Cardiac septum (tissue), 1 donor: ENCODE measurements at regions not wholly inside any gene's neighbourhood (a gene's known extent, or its start where the extent isn't known, plus 50 kb on each side); places are given as distances from the start of the nearest gene placed in this dataset.

ENCODE experiments used
- DNase-seq: peaks from one replicate; pipeline ENCODE4 v3.0.0-alpha.2; 2020; ENCODE audit warnings: low spot score
- intact Hi-C: fragments of 100-400 bp; cut with DNase I; formaldehyde crosslinking; loops from one replicate; pipeline ENCODE4 v1.14.0; 2022
- donor health status: DM: no; HTN: no; CAD: no.

DNA sequence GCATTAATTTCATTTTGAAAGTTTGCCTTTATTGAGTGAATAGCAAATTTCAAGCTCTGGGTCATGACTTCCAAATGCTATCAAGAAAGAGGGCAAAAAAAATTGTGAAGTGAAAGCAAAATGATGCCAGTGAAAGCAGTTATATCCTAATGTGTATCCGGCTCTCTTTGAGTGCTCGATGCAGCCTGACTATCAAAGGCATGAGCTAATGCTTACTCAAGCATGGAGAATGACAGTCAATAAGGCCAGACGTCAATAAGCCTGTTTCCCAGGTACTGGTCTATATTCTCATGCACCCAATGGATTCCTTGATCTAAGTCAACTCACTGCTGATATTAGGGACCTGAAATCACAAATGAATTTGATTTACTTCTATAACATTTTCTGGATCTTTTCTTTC is 435.5 kb downstream of the CAAP1 start:
- intact Hi-C loops, result no loop called here
- DNase-seq, result no peak

DNA sequence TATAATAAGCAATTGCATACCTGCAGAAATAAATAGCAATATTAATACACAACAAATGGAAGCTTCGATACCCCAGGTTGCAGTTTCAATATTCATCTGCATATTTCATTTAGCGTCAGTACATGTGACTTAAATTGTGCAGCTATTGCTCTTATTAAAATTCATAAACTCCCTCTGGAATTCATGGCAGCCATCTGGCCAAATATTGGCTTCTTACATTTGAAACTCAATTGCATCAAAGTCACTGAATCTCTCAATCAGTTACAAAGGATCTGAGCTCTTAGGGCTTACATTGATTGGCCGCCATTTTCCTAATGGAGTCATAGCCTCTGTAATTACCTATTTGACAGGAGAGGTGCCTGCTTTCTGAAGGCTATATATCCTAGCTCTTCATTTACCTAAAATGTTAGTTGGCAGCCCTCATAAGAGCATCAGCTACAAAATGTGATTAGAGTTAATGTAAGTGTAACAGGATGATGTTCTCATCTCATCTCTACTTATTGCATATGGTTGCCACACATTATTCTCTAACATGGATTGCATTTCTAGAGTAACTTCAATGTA is 453.5 kb downstream of the CAAP1 start:
- intact Hi-C loops, result no loop called here
- DNase-seq, result no peak

DNA sequence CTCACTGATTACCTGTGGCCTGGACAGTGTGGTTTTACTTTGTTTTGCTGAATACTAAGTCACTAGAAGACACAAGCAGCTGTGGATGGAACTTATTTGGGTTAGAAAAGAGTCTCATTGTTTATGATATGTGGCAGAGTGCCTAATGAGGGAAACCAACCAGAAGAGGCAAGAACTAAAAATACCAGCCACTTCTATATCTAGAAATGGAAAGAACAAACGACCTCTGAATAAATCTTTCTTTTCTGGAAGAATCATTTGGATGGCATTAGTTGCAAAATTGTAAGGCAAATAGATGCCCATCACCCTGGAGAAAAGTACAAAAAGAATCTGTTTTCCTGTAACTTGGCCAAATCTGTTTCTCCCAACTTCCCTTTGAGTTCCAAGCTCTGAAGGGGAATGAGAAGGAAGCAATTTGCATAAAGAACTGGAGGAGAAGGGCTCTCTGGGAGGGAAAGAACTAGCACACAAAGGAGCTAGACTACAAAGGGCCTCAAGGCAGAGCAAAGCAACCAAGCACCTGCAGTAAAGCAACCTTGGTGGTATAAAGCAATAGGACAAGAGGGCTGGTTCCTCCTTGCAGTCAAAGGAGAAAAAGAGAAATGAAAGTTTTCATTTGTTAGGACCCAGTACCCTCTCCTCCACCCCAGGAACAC is 455.4 kb downstream of the CAAP1 start:
- DNase-seq, result no peak
- intact Hi-C loops, result no loop called here

DNA sequence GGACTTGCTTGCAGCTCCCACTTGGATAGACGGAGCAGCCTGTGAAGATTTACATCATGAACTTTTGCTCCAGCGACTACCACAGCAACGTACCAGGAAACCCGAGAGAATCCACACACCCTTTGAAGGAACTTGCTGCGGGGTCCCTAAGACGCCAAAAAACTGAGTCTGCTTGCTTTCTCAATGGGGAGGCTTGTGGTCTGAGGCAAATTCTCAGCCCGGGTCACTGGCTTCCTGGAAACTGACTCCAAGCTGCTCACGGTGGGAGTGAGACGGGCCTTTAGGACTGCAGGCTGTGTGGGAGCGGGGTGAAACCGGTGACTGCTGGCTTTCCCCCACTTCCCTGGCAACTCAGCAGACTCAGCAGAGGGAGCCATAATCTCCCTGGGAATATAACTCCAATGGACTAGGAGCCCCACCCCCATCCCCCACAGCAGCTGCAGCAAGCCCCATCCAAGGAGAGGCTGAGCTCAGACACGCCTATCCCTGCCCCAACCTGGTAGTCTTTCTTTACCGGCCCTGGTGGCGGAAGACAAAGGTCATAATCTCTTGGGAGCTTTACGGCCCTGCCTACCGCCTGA is 466.0 kb downstream of the CAAP1 start:
- intact Hi-C loops, result no loop called here
- no peak for DNase-seq

DNA sequence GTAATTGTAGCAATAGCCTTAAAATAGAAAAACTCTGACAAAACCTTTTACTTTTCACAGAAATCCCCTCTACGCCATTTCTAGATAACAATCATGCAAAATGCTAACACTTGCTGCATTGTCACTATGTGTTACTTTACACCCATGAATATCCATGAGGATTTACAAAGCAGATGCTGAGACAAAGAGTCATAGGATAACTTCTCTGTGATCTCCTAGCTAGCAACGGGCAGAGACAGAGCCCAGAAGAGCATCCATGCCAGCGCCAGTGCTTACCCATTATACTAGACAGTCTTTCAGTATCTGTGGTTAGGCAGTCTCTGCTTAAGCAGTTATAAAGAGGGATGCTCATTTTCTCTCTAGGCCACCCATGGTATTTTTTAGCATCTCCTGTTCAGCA is 474.1 kb downstream of the CAAP1 start:
- no peak for DNase-seq
- intact Hi-C loops, result no loop called here

DNA sequence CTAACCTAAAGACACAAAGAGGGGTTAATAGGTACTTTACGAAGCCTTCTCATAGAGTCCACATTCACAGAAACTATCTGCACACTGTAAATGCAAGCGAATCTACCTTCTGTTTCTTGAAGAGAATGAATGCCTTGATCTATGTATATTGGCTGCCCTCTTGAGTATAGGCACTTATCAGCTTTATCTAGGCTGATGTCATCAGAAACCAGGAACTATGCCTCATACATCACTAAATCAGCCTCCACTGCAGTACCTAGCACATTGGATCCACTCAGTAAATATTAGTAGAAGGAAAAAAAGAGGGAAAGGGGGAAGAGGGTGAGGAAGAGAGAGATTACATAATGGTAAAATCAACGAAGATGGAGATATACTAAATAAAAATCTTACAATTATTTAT is 477.1 kb downstream of the CAAP1 start:
- intact Hi-C loops, result no loop called here

DNA sequence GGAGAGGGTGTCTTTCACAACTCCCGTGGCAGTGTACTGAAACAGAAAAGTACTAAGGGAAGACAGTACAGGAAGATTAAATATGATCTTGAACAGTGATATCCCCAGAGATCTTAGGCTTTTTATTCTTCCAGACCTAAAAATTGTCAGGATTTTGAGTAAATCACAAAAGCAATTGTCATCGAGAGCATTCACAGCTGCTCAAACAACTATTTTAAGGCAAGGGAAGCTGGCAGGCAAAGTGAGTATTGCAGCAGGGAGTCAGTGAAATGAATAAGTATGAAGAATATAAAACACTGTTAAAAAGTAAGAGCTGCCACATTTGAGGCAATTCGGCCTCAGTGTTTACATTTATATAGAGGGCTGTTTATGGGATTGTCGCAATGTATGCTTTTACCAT is 479.0 kb downstream of the CAAP1 start:
- intact Hi-C loops, result no loop called here
- no peak for DNase-seq

More for the DNA sequence above, 477.1 kb downstream of the CAAP1 start:
- DNase-seq, result no peak

DNA sequence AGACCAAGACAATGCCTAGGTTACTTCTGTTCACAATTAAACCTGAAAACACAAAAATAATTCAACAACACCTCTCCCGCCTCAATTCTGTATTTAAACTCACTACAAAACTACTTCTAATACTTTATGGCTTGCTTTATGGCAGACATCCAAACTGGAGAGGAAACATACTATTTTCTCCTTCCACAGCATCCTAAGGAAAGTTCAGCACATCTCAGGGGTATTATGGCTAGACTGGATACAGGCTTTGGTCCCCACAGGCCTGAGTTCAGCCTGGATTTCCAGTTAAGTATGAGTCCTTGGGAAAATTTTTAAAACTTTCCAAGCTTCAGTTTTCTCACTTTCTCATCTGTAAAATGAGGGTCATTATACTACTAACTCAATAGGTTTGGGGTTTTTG is 480.2 kb downstream of the CAAP1 start:
- intact Hi-C loops, result no loop called here
- DNase-seq, result no peak

DNA sequence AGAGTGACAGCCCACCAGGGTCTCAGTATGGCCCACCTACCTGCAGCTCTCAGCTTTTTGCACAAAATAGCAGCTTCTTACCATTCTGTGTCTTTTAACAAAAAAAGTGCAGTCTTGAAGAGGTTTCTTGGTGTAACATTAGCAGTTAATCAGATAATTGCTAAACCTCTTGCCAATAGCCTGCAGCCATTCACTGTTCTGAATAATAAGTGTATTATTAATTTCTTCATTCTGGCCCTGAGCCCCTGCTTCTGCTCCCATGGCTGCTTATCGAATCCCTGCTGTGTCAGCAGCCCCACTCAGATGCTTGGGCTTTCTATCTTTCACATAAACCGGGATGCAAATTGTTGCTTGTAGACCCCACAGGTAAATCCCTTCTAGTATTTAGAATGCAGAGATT is 485.9 kb downstream of the CAAP1 start:
- intact Hi-C loops, result no loop called here
- DNase-seq, result no peak

DNA sequence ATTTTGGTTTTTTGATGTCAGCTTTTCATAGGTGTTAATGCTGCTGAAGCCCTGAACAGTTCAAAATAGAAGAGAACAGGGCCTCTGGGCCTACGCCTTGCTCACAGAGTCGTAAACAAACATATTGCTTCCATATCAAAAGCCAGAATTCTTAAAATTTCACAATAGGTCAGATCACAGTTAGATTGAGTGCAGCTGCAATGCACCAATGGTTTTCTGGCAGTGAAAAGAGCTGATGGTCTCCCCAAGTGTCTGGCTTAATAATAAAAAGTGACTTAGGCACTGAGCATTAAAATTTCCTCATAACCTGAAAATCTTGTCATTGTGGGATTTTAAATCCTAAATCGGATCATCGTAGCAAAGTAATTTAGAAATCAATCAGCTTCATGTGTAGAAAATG is 493.0 kb downstream of the CAAP1 start:
- intact Hi-C loops, result loop anchor here (10.0 kb wide), 1 partner anchor 65 kb away; no protein-coding TSS in a partner anchor
- DNase-seq, result no peak

DNA sequence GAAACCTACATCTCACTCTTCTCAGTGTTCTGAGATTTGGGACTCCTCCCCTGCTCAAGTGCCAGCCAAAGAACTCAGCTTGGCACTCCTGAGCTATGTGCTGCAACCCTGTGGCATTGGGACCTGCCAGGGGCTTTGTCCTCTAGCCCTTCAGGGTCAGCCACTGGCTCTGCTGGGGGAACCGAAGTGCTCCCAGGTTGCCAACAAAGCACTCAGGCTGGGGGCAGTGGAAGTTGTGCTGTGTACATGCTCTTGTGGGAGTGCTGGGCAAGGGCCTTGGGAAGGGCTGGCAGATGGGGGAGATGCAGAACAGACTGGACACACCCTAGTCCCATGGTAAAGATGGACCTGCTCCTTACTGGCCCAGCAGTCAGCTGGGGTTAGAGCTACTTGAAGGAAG is 498.6 kb downstream of the CAAP1 start:
- intact Hi-C loops, result loop anchor here (10.0 kb wide), 1 partner anchor 59 kb away; no protein-coding TSS in a partner anchor
- no peak for DNase-seq

DNA sequence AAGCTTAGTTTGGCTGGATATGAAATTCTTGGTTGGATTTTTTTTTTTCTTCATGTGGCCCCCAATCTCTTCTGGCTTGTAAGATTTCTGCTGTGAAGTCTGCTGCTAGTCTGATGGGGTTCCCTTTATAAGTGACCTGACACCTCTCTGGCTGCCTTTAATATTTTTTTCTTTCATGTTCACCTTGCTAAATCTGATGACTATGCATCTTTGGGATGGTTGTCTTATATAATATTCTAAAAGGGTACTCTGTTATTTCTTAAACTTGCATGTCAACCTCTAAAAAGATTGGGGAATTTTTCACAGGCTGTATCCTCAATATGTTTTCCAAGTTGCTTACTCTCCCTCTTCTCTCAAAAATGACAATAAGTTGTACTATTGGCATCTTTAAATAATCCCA is 500.0 kb downstream of the CAAP1 start:
- DNase-seq, result no peak
- intact Hi-C loops, result loop anchor here (10.0 kb wide), 1 partner anchor 58 kb away; no protein-coding TSS in a partner anchor

DNA sequence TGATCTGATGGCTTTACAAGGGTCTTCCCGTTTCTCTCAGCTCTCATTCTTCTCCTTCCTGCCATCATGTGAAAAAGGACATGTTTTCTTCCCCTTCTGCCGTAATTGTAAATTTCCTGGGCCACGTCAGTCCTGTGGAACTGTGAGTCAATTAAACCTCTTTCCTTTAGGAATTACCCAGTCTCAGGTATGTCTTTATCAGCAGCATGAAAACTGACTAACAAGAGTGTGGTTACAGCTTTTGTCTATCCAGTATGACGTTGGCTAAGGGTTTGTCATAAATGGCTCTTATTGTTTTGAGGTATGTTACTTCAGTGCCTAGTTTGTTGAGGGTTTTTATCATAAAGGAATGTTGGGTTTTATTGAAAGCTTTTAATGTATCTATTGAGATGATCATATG is 501.6 kb downstream of the CAAP1 start:
- DNase-seq, result no peak
- intact Hi-C loops, result loop anchor here (10.0 kb wide), 1 partner anchor 56 kb away; no protein-coding TSS in a partner anchor

DNA sequence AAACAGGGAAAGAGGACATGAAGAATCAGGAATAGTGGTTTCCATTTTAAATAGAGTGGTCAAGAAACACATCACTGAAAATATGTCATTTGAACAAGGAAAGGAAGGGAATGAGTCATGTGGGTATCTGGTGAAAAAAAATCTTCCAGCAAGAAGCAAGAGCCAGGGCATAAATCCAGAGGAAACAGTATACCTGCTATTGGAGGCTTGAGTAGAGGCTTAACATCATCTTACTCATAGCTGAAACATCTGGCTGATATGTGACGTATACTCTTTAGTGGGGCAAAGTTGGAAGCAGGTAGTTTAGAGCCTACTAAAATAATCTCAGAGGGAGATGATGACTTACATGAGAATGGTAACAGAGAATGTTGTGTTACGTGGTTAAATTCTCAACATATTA is 517.2 kb downstream of the CAAP1 start:
- intact Hi-C loops, result no loop called here
- no peak for DNase-seq

DNA sequence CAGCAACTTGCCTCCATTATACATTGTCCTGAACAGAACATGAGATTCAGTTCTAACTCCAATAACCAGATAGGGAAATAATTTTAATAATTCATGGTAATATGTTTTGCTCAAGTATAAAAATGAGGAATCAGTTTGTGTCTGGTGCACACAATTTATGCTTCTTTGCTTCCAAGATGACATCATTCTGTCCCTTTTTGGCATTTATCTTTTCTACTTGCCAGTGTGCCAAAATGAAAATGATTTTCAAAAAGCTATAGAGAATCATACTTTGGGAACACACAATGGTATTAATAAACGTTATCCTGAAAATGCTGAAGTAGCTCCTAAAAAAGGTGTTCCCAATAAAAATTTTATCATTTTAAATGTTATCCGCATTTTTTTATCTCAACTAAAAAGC is 519.0 kb downstream of the CAAP1 start:
- no peak for DNase-seq
- intact Hi-C loops, result no loop called here

DNA sequence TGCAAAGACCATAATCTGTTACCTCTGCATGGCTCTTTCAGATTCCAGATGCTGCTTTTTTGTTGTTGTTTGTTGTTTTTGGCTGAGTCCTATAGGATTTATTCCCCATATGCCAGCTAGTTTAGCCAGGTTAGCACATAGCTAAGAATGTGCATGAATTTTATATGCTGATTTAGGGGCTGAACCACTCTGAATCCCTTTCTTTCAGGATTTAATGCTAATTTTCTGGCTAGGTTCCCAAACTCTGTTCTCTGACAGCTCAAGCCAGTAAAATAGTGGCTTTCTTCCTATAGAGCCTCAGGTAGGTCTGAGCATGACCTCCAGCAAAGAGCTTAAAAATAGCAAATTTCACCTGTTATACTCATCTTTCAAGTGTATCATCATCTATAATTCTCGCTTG is 521.4 kb downstream of the CAAP1 start:
- intact Hi-C loops, result no loop called here
- no peak for DNase-seq

DNA sequence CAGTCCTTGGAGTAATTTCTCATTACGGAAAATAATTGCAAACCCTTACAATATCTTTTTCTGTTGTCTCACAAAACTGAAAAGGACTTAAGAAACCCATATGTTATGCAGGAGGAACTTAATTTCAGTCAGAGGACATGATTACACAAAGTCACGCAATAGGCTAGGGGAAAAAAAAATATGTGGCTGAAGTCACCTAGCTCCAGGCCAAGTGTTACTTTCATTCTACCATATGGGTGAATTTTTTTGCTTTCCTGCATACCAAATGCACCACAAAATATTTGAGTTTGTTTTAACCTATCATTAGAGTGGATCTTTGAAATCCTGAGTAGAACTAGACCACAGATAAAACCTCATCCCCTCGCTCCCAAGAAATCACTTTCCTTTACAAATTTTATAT is 523.5 kb downstream of the CAAP1 start:
- no peak for DNase-seq
- intact Hi-C loops, result no loop called here

DNA sequence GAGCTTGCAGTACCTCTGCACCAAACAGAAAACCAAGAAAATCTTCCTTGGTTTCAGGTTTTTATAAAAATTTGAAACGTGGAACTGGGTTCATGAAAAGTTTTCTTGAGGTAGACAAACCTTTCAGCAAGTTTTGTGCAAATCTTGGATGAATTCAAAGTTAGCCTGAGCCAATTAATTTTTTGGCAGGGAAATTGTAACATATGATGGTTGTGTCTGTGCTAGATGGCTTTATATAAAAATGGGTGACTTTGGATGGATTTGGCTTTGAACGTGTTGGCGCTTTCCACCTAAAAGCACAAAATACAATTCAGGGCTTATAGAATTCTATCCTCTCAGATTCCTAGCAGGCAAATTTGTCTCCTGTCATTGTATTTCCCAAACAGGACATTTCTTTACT is 524.4 kb downstream of the CAAP1 start:
- intact Hi-C loops, result no loop called here

DNA sequence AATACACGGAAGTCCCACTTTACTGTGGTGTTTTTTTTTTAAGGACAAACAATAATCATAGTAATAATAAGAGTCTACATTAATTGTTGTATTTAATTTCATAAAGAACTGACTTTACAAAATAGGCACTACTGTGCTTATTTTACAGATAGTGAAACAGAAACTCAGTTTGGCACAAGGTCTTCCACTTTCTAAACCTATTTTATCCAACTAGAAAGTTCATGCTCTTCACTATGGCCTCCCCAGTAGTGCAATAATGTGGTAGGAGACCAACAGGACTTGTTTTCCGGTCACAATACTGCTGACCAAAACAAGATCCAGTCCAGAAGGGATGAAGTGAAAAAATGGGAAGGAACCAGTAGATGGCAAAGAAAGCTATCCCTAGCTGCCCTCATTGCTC is 531.6 kb downstream of the CAAP1 start:
- no peak for DNase-seq
- intact Hi-C loops, result no loop called here

More for the DNA sequence above, 524.4 kb downstream of the CAAP1 start:
- DNase-seq, result no peak

DNA sequence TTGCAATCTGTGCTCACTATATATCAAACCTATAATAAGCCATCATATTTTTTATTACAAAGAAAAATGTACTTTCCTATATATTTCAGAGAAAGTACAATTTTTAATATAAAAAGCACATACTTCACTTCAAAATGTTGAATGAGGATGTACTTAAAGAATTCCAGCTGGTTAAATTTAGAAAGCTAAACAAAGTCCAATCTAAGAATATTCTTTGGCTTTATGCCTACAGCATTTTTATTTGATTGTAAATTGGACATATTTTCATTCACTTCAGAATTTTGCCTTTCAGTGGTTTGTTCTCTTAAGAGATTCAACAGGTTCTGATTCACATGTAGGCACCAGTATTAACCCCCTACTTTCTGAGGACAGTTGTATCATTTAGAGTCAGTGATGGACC is 533.8 kb downstream of the CAAP1 start:
- intact Hi-C loops, result no loop called here
- no peak for DNase-seq

DNA sequence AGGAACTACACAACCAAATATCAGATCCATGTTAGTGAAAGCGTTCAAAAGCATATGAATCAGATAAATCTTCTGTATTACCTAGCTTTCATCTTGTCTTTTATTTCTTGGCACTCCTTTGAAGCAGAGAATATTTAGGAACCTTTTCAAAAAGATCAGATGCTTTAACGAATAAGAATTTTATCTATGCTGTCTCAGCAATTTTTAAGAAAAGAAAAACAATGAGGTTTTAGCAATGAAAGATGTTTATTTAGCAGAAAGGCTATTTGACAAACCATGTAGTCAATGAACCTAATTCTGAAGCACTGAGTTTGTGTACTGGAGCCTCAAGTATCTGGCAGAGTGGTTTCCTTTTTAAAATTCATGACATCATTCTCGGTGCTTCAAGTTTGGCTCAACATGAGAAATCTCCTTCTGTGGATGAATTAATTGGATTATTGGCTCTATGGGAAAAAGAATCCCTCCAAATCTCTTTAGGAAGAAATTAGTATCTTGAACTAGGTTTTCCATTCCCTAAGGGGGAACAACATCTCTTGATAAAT is 534.7 kb downstream of the CAAP1 start:
- DNase-seq, result no peak
- intact Hi-C loops, result no loop called here
